DMS153 treated with DMSO at 0.1 percent for 48 hours (cell line): ENCODE measurements at regions not wholly inside any gene's neighbourhood (a gene's known extent, or its start where the extent isn't known, plus 50 kb on each side); places are given as distances from the start of the nearest gene placed in this dataset.

Experiments used
- DNase-seq: peaks from one replicate; lab custom pipeline; 2025; ENCODE audit not compliant: unreplicated experiment; lab: John Stamatoyannopoulos, UW

- DNase-seq = no peak
These were observed 388.9 kb downstream of the SH3GL2 start for GRCh38 chr9:17967731-17968130.

GRCh38 chr9:17969232-17969631, 390.4 kb downstream of the SH3GL2 start:
- DNase-seq = no peak

- no peak for DNase-seq
These were observed 391.4 kb downstream of the SH3GL2 start for GRCh38 chr9:17970277-17970676.

- no peak for DNase-seq
These were observed 399.9 kb downstream of the SH3GL2 start for GRCh38 chr9:17978773-17979172.

- no peak for DNase-seq
These were observed 407.7 kb downstream of the SH3GL2 start for GRCh38 chr9:17986595-17986994.

GRCh38 chr9:17987189-17987588, 408.3 kb downstream of the SH3GL2 start:
- no peak for DNase-seq

- no peak for DNase-seq
These were observed 409.6 kb downstream of the SH3GL2 start for GRCh38 chr9:17988489-17988888.

GRCh38 chr9:17990602-17991001, 411.7 kb downstream of the SH3GL2 start:
- DNase-seq = no peak

- DNase-seq = no peak
These were observed 414.2 kb downstream of the SH3GL2 start for GRCh38 chr9:17993024-17993423.

- DNase-seq = no peak
These were observed 416.0 kb downstream of the SH3GL2 start for GRCh38 chr9:17994695-17995425.

- no peak for DNase-seq
These were observed 417.9 kb downstream of the SH3GL2 start for GRCh38 chr9:17996728-17997127.

- DNase-seq = no peak
These were observed 424.0 kb downstream of the SH3GL2 start for GRCh38 chr9:18002718-18003438.

GRCh38 chr9:18006591-18006990, 427.7 kb downstream of the SH3GL2 start:
- no peak for DNase-seq

GRCh38 chr9:18007621-18008020, 428.8 kb downstream of the SH3GL2 start:
- no peak for DNase-seq

- no peak for DNase-seq
These were observed 431.0 kb downstream of the SH3GL2 start for GRCh38 chr9:18009902-18010301.

- DNase-seq = no peak
These were observed 431.6 kb downstream of the SH3GL2 start for GRCh38 chr9:18010492-18010891.

- no peak for DNase-seq
These were observed 433.3 kb downstream of the SH3GL2 start for GRCh38 chr9:18012170-18012569.

GRCh38 chr9:18014556-18014955, 435.7 kb downstream of the SH3GL2 start:
- DNase-seq = no peak

GRCh38 chr9:18015116-18015515, 436.2 kb downstream of the SH3GL2 start:
- no peak for DNase-seq

GRCh38 chr9:18017136-18017535, 438.3 kb downstream of the SH3GL2 start:
- DNase-seq = no peak

GRCh38 chr9:18018221-18018620, 439.4 kb downstream of the SH3GL2 start:
- DNase-seq = no peak

- DNase-seq = no peak
These were observed 439.8 kb downstream of the SH3GL2 start for GRCh38 chr9:18018661-18019060.
